HepG2 (cell line): ENCODE measurements at regions not wholly inside any gene's neighbourhood (a gene's known extent, or its start where the extent isn't known, plus 50 kb on each side); places are given as distances from the start of the nearest gene placed in this dataset.

Experiments
- ATAC-seq: fragments of 200-7000 bp; cut with Tn5 transposase; 3 replicates; pipeline ENCODE4 v1.9.1; 2020; ENCODE audit warnings: mild to moderate bottlenecking, moderate library complexity
- BruUV-seq: library from RNA; stranded (reverse); fragments of 400-500 nt; replicated peaks from 2 replicates; lab custom pipeline; 2021; lab: Mats Ljungman, UMichigan
- CTCF ChIA-PET: fragments of 300-600 bp; formaldehyde crosslinking; extraction: SDS; loops from one replicate; lab custom pipeline; 2021; ENCODE audit warnings: low total read pairs, inconsistent platforms, low intra/inter-chr PET ratio; lab: Yijun Ruan, JAX
- POLR2A ChIA-PET: fragments of 350-600 bp; sonication (Branson Sonifier 250); formaldehyde crosslinking; loops from one replicate; lab custom pipeline; 2020; ENCODE audit warnings: antibody characterized with exemption, inconsistent platforms; lab: Yijun Ruan, JAX
- DNase-seq: peaks from one replicate; pipeline ENCODE4 v3.0.0-alpha.2; 2015; ENCODE audit warnings: low spot score
- FAIRE-seq: peaks from 3 replicates; lab custom pipeline; 2011; peaks lifted over from hg19 to GRCh38; lab: Jason Lieb, UNC
- H2AFZ ChIP-seq: one replicate; pipeline ENCODE4 v1.6.1; 2011; ENCODE audit warnings: low read length, inconsistent platforms
- H3K27ac ChIP-seq: fragments of 300-600 bp; 3 replicates; pipeline ENCODE4 v1.8.0; 2011; ENCODE audit warnings: mixed run types, mild to moderate bottlenecking, mixed read lengths, low read length, inconsistent platforms; ENCODE audit not compliant: insufficient read depth; ENCODE audit errors: extremely low read length
- H3K27me3 ChIP-seq, 2 experiments: fragments of 200-600 bp in 1 of 2; 2 replicates in 1 of 2; 3 replicates in 1 of 2; pipeline versions ENCODE4 v1.6.0 to v1.8.0; 2011; ENCODE audit warnings: low read length in 2 of 2, mild to moderate bottlenecking in 2 of 2, moderate library complexity in 2 of 2, inconsistent platforms in 1 of 2; ENCODE audit not compliant: insufficient read depth in 2 of 2, control insufficient read depth in 1 of 2
- H3K36me3 ChIP-seq, 2 experiments: fragments of 200-600 bp in 1 of 2; replicated peaks in 1 of 2; 2 replicates in 1 of 2; 3 replicates in 1 of 2; pipeline versions ENCODE4 v1.5.1 to v1.8.0; 2011; ENCODE audit warnings: low read length in 2 of 2, inconsistent platforms in 1 of 2; ENCODE audit not compliant: insufficient read depth in 2 of 2, control insufficient read depth in 1 of 2
- H3K4me1 ChIP-seq: 2 replicates; pipeline ENCODE4 v1.5.1; 2012; ENCODE audit warnings: low read length, inconsistent platforms; ENCODE audit not compliant: insufficient read depth
- H3K4me2 ChIP-seq: 2 replicates; pipeline ENCODE4 v1.6.0; 2011; ENCODE audit warnings: low read depth, low read length, inconsistent platforms
- H3K4me3 ChIP-seq, 3 experiments: fragments of 200-600 bp in 1 of 3; sonication (generic), shearing (Covaris generic) in 1 of 3; replicated peaks in 1 of 3; 2 replicates each; pipeline ENCODE4 v1.5.1; 2011 to 2016; ENCODE audit warnings: low read length in 3 of 3, inconsistent platforms in 2 of 3, low read depth in 2 of 3, mild to moderate bottlenecking in 2 of 3, control low read depth in 1 of 3, mixed read lengths in 1 of 3; ENCODE audit not compliant: insufficient read depth in 1 of 3
- H3K79me2 ChIP-seq: one replicate; pipeline ENCODE4 v1.6.1; 2011; ENCODE audit warnings: low read length, inconsistent platforms; ENCODE audit not compliant: insufficient read depth
- H3K9ac ChIP-seq: 2 replicates; pipeline ENCODE4 v1.6.0; 2011; ENCODE audit warnings: mild to moderate bottlenecking, low read depth, low read length, inconsistent platforms; ENCODE audit not compliant: insufficient read depth
- H3K9me3 ChIP-seq: 2 replicates; pipeline ENCODE4 v1.5.1; 2012; ENCODE audit warnings: mild to moderate bottlenecking, low read length
- H4K20me1 ChIP-seq: 2 replicates; pipeline ENCODE4 v1.6.0; 2011; ENCODE audit warnings: inconsistent platforms, mild to moderate bottlenecking, low read length, moderate library complexity; ENCODE audit not compliant: insufficient read depth
- EZH2 ChIP-seq: conservative IDR thresholded peaks from 2 replicates; pipeline ENCODE4 v1.6.1; 2012; ENCODE audit warnings: mild to moderate bottlenecking, low read depth, low read length, moderate library complexity
- PHB2 ChIP-seq: fragments of 450-650 bp; IDR thresholded peaks from 2 replicates; pipeline ENCODE4 v1.6.1; 2018; ENCODE audit not compliant: partially characterized antibody
- PHF8 ChIP-seq: sonication (generic); formaldehyde crosslinking; IDR thresholded peaks from 2 replicates; pipeline ENCODE4 v1.5.0; 2020; ENCODE audit warnings: missing genetic modification reagents
- SKI ChIP-seq: fragments of 450-650 bp; IDR thresholded peaks from one replicate; pipeline ENCODE4 v1.6.1; 2018; ENCODE audit warnings: mild to moderate bottlenecking; ENCODE audit not compliant: partially characterized antibody
- SMC3 ChIP-seq: IDR thresholded peaks from 2 replicates; pipeline ENCODE4 v1.6.1; 2011; ENCODE audit warnings: low read length, improper control_type of control experiment
- ZNF775 ChIP-seq: sonication (generic); formaldehyde crosslinking; IDR thresholded peaks from 2 replicates; pipeline ENCODE4 v1.4.0; 2020; ENCODE audit warnings: missing genetic modification reagents, mild to moderate bottlenecking, moderate library complexity, borderline replicate concordance
- WGBS: methylation state at CpG from one replicate; pipeline ENCODE4 v1.1.6; 2017; ENCODE audit warnings: low lambda C conversion rate; 5-methylcytosine and 5-hydroxymethylcytosine counted together
- in situ Hi-C: cut with HindIII; loops from 2 replicates; pipeline ENCODE4 v1.10.0; 2017; ENCODE audit warnings: low pct_unique_long_range_greater_than_20kb; ENCODE audit not compliant: extremely low pct_ligation_motif_present
- intact Hi-C: fragments of 100-400 bp; cut with micrococcal nuclease; formaldehyde crosslinking; loops from one replicate; pipeline ENCODE4 v1.10.0; 2022; ENCODE audit not compliant: unreplicated experiment
- TF ChIP-seq, protein P1 (sequence below): sonication (generic); formaldehyde crosslinking; IDR thresholded peaks from 2 replicates; pipeline ENCODE4 v1.4.0; 2020; ENCODE audit warnings: missing genetic modification reagents
- TF ChIP-seq, protein P2 (sequence below): sonication (generic); formaldehyde crosslinking; IDR thresholded peaks from 2 replicates; pipeline ENCODE4 v1.5.0; 2020; ENCODE audit warnings: missing genetic modification reagents

- TF ChIP-seq, protein P1, sequence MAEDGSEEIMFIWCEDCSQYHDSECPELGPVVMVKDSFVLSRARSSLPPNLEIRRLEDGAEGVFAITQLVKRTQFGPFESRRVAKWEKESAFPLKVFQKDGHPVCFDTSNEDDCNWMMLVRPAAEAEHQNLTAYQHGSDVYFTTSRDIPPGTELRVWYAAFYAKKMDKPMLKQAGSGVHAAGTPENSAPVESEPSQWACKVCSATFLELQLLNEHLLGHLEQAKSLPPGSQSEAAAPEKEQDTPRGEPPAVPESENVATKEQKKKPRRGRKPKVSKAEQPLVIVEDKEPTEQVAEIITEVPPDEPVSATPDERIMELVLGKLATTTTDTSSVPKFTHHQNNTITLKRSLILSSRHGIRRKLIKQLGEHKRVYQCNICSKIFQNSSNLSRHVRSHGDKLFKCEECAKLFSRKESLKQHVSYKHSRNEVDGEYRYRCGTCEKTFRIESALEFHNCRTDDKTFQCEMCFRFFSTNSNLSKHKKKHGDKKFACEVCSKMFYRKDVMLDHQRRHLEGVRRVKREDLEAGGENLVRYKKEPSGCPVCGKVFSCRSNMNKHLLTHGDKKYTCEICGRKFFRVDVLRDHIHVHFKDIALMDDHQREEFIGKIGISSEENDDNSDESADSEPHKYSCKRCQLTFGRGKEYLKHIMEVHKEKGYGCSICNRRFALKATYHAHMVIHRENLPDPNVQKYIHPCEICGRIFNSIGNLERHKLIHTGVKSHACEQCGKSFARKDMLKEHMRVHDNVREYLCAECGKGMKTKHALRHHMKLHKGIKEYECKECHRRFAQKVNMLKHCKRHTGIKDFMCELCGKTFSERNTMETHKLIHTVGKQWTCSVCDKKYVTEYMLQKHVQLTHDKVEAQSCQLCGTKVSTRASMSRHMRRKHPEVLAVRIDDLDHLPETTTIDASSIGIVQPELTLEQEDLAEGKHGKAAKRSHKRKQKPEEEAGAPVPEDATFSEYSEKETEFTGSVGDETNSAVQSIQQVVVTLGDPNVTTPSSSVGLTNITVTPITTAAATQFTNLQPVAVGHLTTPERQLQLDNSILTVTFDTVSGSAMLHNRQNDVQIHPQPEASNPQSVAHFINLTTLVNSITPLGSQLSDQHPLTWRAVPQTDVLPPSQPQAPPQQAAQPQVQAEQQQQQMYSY (CRISPR knock-in tag) = no peak
- TF ChIP-seq PHF8 (CRISPR knock-in tag) (no peak), ZNF775 (CRISPR knock-in tag) (no peak), SMC3 (no peak), SKI (no peak)
- TF ChIP-seq, all 625 proteins: peak for 0
Measured at GRCh38 chr3:70501561-70501960, 189.1 kb upstream of the MDFIC2 start (continued).

DNA sequence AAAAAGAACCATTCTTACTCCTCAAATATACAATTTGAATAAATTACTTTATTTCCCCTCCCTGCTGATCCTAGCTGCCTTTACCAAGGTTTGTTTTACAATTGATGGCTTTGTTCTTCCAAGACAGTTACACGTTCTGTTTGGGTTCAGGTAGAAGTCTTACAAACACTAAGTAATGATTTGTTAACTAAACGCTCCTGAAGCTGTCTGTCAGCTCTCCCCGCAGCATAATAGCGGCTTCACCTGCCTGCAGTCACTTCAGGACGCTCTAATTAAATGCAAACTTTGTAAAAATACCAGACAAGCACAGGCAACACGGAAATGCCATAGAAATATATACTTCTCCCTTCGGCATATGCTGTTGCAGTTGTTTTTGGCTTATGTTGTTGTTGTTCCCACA is 176.4 kb upstream of the MDFIC2 start:
- FAIRE-seq = no peak
- no peaks in the 10 kb centered on the region for H3K36me3 ChIP-seq
- peaks cover 0 to 4% of the 10 kb centered on the region in 2 experiments; a peak in 1 of 5 replicates for H3K27me3 ChIP-seq
- H3K79me2 ChIP-seq = no peaks in the 10 kb centered on the region
- H3K9ac ChIP-seq = no peak overlapping the region
- H4K20me1 ChIP-seq = no peaks in the 10 kb centered on the region
- TF ChIP-seq PHB2 (no peak), EZH2 (no peak)
- TF ChIP-seq, protein P2, sequence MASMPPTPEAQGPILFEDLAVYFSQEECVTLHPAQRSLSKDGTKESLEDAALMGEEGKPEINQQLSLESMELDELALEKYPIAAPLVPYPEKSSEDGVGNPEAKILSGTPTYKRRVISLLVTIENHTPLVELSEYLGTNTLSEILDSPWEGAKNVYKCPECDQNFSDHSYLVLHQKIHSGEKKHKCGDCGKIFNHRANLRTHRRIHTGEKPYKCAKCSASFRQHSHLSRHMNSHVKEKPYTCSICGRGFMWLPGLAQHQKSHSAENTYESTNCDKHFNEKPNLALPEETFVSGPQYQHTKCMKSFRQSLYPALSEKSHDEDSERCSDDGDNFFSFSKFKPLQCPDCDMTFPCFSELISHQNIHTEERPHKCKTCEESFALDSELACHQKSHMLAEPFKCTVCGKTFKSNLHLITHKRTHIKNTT (CRISPR knock-in tag) = no peak
- 2% methylated on average over 7 of the region's 7 CpGs for WGBS
- intact Hi-C loops = no loop called here
- no peak overlapping the region for H3K27ac ChIP-seq
- H3K4me2 ChIP-seq = no peak overlapping the region
- H3K9me3 ChIP-seq = no peaks in the 10 kb centered on the region
- H2AFZ ChIP-seq = no peak overlapping the region
- in situ Hi-C loops = no loop called here
- BruUV-seq = no TSS peak
- no peak for DNase-seq
- no peaks in the 10 kb centered on the region for H3K4me1 ChIP-seq
- CTCF ChIA-PET = no interaction called here
- no peak overlapping the region for H3K4me3 ChIP-seq
- no peak for ATAC-seq
- POLR2A ChIA-PET = no interaction called here
